NCI-H748 (cell line): ENCODE measurements at regions not wholly inside any gene's neighbourhood (a gene's known extent, or its start where the extent isn't known, plus 50 kb on each side); places are given as distances from the start of the nearest gene placed in this dataset.

Source experiments
- DNase-seq: peaks from one replicate; lab custom pipeline; 2025; ENCODE audit not compliant: unreplicated experiment; lab: John Stamatoyannopoulos, UW

DNA sequence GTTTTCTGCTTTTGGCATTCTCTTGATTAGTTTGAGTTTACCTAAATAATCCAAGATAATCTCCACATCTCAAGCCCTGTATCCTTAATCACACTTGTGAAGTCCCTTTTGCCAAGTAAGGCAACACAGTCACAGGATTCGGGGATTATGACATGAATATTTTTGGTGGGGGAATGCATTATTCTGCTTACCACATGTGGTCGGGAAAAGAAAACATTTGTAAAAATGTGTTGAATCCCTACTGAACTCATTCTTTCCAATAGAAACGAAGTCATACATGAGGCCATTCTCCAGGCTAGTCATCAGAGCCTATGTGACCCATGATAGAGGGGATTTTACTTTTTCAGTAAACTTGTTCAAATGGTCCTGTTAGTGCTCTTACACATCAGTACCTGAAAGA is 58.5 kb upstream of the PRICKLE1 start:
- DNase-seq: no peak

DNA sequence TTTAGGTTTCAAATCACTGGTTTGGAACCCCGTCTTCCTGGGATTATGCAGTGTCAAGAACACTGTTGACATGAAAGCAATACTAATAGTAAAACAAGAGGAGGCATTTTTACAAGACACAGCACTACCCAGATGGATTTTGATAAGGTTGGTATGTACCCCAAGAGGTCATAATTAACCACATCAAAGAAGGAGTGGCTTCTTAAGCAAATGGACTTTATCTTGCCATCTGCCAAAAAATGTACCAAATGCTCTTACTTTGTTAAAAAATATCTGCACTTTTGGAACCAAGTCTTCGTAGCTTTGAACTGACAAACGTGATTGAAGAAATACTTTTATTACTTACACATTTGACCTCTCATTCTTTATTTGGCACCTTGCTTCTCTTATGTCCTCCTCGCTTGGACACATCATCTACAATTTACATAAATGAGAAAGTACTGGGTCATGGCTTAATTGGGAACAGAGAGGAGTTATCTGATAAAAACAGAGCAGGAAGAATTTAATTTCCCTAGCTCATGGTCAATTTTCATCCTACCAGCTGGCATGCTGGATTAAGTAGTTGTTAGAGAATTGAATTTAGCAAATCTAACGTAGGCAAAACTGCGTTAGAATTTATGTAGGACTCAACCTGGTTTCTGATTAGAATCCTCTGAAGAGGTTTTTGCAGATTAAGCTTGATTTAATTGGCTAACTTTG is 54.5 kb upstream of the PRICKLE1 start:
- no peak for DNase-seq

DNA sequence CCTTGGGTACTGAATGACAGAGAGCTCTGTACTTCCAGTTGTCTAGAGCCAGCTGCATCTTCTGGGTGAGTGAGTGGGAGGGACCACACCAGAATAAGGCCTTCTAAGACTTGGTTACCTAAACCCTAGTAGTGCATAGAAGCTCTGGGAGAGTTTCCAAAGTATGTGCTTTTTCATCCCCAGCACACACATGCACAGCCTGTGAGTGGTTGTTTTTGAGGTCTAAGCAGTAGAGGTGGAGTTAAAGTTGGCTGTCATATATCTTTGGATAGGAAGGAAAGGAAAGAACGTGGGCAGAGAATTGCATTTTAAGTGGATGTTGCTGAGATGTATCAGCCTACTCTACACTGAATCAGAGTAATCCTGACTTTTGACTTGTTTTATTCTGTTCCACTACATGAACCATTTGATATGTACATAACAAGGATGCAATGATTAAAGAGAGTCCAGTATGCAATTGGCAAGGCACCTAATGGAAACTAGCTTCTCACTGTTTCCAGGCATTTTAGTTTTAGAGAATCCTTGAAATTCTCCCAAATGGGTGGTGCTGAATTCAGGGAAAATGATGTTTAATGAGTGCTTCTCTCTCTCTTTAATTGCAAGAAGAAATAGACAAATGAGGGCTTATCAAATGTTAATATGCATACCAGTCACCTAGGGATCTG is 51.8 kb upstream of the PRICKLE1 start:
- no peak for DNase-seq

DNA sequence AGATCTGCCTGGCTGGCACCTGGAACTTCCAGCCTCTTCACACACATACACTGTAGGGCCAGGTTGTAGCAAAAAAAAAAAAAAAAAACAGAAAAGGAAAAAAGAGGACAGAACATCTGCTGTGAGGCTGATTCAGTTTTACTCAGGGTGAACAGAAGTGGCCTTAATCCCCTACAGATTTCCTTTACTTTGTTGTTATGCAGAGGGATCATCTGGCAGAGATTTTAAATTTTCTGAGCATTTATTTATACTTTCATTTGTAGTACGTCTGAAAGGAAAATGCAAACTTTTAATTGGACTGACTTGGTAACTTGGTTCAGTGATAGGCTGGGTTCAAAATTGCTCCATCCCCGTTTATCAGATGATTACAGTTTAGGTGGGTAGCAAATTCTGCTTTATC is 50.8 kb upstream of the PRICKLE1 start:
- DNase-seq: no peak

DNA sequence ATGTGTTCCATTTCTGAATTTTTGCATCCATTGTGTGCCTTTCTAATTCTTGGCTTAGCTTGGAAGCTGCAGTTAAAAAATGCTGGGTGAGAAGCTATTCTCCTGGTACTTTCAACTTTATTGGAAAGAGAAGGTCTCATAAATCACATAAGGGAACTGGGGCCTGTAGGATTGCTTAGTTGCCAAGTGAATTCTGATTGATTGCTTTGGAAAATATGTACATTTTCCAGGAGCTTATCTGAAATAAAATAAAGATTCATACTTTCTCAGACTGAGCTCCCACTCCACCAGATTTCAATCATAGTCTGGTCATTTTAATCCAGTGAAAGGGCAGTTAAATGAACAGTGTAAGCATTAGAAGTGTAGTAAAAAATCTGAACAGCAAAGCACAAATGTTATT is 50.0 kb upstream of the PRICKLE1 start:
- DNase-seq: no peak
